OCI-LY7 (cell line): ENCODE measurements at regions not wholly inside any gene's neighbourhood (a gene's known extent, or its start where the extent isn't known, plus 50 kb on each side); places are given as distances from the start of the nearest gene placed in this dataset.

Experiments
- BruUV-seq: library from RNA; stranded (reverse); fragments of 400-500 nt; replicated peaks from 2 replicates; lab custom pipeline; 2021; lab: Mats Ljungman, UMichigan
- CTCF ChIA-PET: fragments of 300-600 bp; sonication (Branson Sonifier 250); formaldehyde crosslinking; loops from one replicate; lab custom pipeline; 2022; ENCODE audit warnings: antibody characterized with exemption; ENCODE audit not compliant: unreplicated experiment; lab: Charles Lee
- POLR2A ChIA-PET: fragments of 300-600 bp; sonication (Branson Sonifier 250); formaldehyde crosslinking; loops from one replicate; lab custom pipeline; 2022; ENCODE audit warnings: antibody characterized with exemption; lab: Charles Lee
- DNase-seq: peaks from one replicate; pipeline ENCODE4 v3.0.0-alpha.2; 2015; ENCODE audit warnings: low spot score
- H2AFZ ChIP-seq: fragments of 200-600 bp; sonication (generic), shearing (Covaris generic); 2 replicates; pipeline ENCODE4 v1.6.1; 2014; ENCODE audit warnings: mild to moderate bottlenecking, antibody characterized with exemption, low read length, moderate library complexity
- H3K27ac ChIP-seq: fragments of 200-600 bp; sonication (generic); 2 replicates; pipeline ENCODE4 v1.5.1; 2014; ENCODE audit warnings: mixed run types, low read depth, mild to moderate bottlenecking, moderate library complexity, low read length, inconsistent platforms; ENCODE audit not compliant: poor library complexity, severe bottlenecking
- H3K36me3 ChIP-seq: fragments of 200-600 bp; sonication (generic); 2 replicates; pipeline ENCODE4 v1.6.1; 2014; ENCODE audit warnings: mild to moderate bottlenecking, antibody characterized with exemption, low read length, moderate library complexity, mixed read lengths; ENCODE audit not compliant: insufficient read depth
- H3K4me1 ChIP-seq: fragments of 200-600 bp; sonication (generic); 2 replicates; pipeline ENCODE4 v1.5.1; 2014; ENCODE audit warnings: mild to moderate bottlenecking, low read length; ENCODE audit not compliant: insufficient read depth, poor library complexity, severe bottlenecking
- H3K4me2 ChIP-seq: fragments of 200-600 bp; sonication (generic); 2 replicates; pipeline ENCODE4 v1.6.1; 2014; ENCODE audit warnings: mild to moderate bottlenecking, low read length
- H3K4me3 ChIP-seq: fragments of 200-600 bp; sonication (generic); 2 replicates; pipeline ENCODE4 v1.5.1; 2014; ENCODE audit warnings: mild to moderate bottlenecking, low read depth, low read length; ENCODE audit not compliant: poor library complexity, severe bottlenecking
- H3K79me2 ChIP-seq: fragments of 200-600 bp; sonication (generic); 2 replicates; pipeline ENCODE4 v1.6.1; 2016; ENCODE audit warnings: low read depth, mild to moderate bottlenecking, low read length, moderate library complexity, mixed read lengths; ENCODE audit not compliant: insufficient read depth
- H3K9me2 ChIP-seq: fragments of 200-600 bp; sonication (generic); 2 replicates; pipeline ENCODE4 v1.6.1; 2016; ENCODE audit warnings: mild to moderate bottlenecking, low read length, mixed read lengths; ENCODE audit not compliant: insufficient read depth
- H3K9me3 ChIP-seq: fragments of 200-600 bp; sonication (generic); 2 replicates; pipeline ENCODE4 v1.6.1; 2014; ENCODE audit warnings: mild to moderate bottlenecking, mixed run types, low read length, mixed read lengths
- H4K20me1 ChIP-seq: fragments of 200-600 bp; sonication (generic); 2 replicates; pipeline ENCODE4 v1.6.1; 2014; ENCODE audit warnings: mild to moderate bottlenecking, antibody characterized with exemption, low read length, moderate library complexity, mixed read lengths; ENCODE audit not compliant: insufficient read depth
- CTCF ChIP-seq: fragments of 200-600 bp; sonication (generic); conservative IDR thresholded peaks from 2 replicates; pipeline ENCODE4 v1.5.1; 2014; ENCODE audit warnings: mild to moderate bottlenecking, antibody characterized with exemption, low read length, moderate library complexity, mixed read lengths
- EZH2phosphoT487 ChIP-seq: fragments of 200-600 bp; sonication (generic); IDR thresholded peaks from 2 replicates; pipeline ENCODE4 v1.6.1; 2018; ENCODE audit warnings: low read depth, borderline replicate concordance, mild to moderate bottlenecking, mixed run types, antibody characterized with exemption, low read length, moderate library complexity, mixed read lengths
- intact Hi-C: fragments of 100-400 bp; cut with micrococcal nuclease; formaldehyde crosslinking; loops from one replicate; pipeline ENCODE4 v1.10.0; 2022; ENCODE audit not compliant: unreplicated experiment

GRCh38 chr15:96186105-96186504 is 144.4 kb upstream of the NR2F2 start:
- H3K4me2 ChIP-seq: no peak overlapping the region
- H3K36me3 ChIP-seq: no peaks in the 10 kb centered on the region
- no peak for DNase-seq
- no peak overlapping the region for H2AFZ ChIP-seq
- no peaks in the 10 kb centered on the region for H3K4me1 ChIP-seq
- TF ChIP-seq EZH2phosphoT487 (no peak), CTCF (no peak)
- H3K9me3 ChIP-seq: no peaks in the 10 kb centered on the region
- H4K20me1 ChIP-seq: no peaks in the 10 kb centered on the region
- H3K27ac ChIP-seq: no peak overlapping the region
- BruUV-seq: no TSS peak
- ChIA-PET CTCF (no interaction called here), POLR2A (no interaction called here)
- intact Hi-C loops: no loop called here
- H3K79me2 ChIP-seq: no peaks in the 10 kb centered on the region
- no peak overlapping the region for H3K4me3 ChIP-seq
- no peaks in the 10 kb centered on the region for H3K9me2 ChIP-seq

GRCh38 chr15:96187341-96188305 is 142.9 kb upstream of the NR2F2 start:
- POLR2A ChIA-PET: no interaction called here
- Histone ChIP-seq H3K9me3 (no peaks in the 10 kb centered on the region), H2AFZ (no peak overlapping the region), H3K4me1 (no peaks in the 10 kb centered on the region), H3K27ac (no peak overlapping the region), H3K9me2 (no peaks in the 10 kb centered on the region), H3K4me2 (no peak overlapping the region), H3K36me3 (no peaks in the 10 kb centered on the region), H4K20me1 (no peaks in the 10 kb centered on the region), H3K79me2 (no peaks in the 10 kb centered on the region), H3K4me3 (no peak overlapping the region)
- no peak for DNase-seq
- intact Hi-C loops: no loop called here
- CTCF ChIA-PET: no interaction called here
- TF ChIP-seq EZH2phosphoT487 (no peak), CTCF (no peak)
- no TSS peak for BruUV-seq

- BruUV-seq: no TSS peak
- Histone ChIP-seq H3K4me3 (no peak overlapping the region), H3K36me3 (no peaks in the 10 kb centered on the region), H3K4me2 (no peak overlapping the region), H2AFZ (no peak overlapping the region), H3K4me1 (no peaks in the 10 kb centered on the region), H3K27ac (no peak overlapping the region), H3K9me2 (no peaks in the 10 kb centered on the region), H3K9me3 (no peaks in the 10 kb centered on the region), H3K79me2 (no peaks in the 10 kb centered on the region), H4K20me1 (no peaks in the 10 kb centered on the region)
- TF ChIP-seq EZH2phosphoT487: no peak
- TF ChIP-seq CTCF: no peak
- CTCF ChIA-PET: no interaction called here
- no peak for DNase-seq
- POLR2A ChIA-PET: no interaction called here
- intact Hi-C loops: no loop called here
These were observed 132.8 kb upstream of the NR2F2 start for GRCh38 chr15:96197721-96198120.
